ENCODE measurements at regions not wholly inside any gene's neighbourhood (a gene's known extent, or its start where the extent isn't known, plus 50 kb on each side); places are given as distances from the start of the nearest gene placed in this dataset.

DNA sequence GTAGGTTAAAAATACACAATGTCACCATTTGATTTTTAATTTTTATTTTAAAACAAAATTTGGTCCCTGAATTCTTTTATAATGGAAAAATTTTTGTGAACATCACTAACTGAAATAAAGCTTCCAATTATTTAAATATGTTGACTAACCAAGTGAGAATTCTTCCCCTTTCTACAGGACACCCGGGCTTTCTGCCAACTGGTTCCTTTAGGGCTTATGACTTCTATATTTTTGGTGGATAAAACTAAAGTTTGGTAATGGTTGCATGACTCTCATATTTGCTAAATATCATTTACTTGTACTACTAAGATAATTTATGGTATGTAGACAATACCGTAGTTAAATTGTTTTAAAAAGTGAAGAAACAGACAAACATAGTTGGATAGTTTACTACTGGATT lies 291.0 kb upstream of the DOK6 start:
- DNase-seq = no peak

DNA sequence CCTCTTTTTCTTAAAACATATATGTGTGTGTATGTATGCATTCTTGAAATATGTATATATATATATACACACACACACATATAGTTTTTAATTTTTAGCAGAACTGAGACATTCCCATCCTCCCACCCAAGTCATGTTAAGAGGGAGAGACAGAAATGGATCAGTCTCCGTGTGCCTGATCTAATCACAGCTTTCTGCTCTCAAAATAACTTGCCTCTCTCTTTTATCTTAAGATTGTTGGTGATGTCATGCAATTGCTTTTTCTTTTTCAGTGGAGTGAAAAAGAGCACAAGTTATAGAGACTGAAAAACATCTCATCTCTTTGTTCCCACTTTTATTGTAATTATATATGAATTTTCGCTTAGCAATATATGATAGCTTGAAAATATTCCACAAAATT lies 279.9 kb upstream of the DOK6 start:
- no peak for DNase-seq

DNA sequence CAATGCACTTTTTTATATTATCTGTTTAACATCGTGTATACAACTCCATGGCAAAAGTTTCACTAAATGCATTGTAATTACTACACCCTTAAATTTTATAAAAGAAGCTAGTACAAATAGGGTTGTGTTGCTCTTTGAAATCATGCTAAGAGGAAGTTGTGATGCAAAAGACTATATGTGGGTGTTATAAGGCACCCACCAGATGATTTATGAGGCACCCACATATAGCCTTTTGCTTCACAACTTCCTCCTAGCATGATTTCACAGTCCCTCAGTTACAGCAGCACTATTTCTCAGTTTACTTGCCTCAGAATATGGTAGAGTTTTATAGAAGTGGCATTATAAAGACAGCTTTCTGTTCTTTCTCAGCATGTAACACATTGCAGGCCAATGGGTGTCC lies 277.3 kb upstream of the DOK6 start:
- no peak for DNase-seq

- no peak for DNase-seq
Observed at GRCh38 chr18:69127873-69128500, 272.7 kb upstream of the DOK6 start.

- DNase-seq = no peak
Observed at GRCh38 chr18:69128566-69128965, 272.1 kb upstream of the DOK6 start.

DNA sequence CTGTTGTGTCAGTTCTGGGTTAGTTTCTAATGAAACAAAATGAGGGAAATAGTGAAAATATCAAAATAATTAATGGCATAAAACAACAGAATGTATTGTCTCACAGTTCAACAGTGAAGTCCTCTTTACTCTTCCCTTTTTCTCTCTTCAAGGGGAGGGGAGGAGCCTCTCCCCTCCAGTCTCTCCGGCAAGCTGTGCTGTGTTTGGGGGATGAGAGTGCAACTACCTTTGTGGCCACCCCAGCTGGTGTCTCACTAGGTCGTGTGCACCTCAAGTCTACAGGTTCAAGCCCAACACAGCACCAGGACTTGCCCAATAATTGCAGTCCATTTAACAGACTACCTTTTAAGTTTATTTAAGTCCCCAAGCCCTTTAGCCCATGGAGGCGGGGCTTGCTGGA lies 271.7 kb upstream of the DOK6 start:
- DNase-seq = no peak

DNA sequence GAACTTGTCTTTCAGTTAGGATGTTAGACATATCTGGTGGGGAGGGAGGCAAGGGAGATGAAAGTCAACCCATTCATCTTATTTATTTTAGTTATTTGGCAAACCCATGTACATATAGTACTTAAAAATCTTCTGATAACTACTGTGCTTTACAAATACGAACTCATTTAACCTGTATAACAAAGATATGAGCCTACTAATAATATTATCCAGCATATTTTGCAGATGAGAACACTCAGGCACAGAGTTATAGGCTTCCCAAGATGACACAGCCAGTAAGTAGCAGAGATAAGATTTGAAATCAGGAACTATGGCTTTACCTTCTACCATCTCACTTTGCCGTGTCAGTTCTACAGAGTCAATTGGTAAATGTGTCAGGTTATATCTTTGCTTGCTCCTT lies 262.6 kb upstream of the DOK6 start:
- no peak for DNase-seq

DNA sequence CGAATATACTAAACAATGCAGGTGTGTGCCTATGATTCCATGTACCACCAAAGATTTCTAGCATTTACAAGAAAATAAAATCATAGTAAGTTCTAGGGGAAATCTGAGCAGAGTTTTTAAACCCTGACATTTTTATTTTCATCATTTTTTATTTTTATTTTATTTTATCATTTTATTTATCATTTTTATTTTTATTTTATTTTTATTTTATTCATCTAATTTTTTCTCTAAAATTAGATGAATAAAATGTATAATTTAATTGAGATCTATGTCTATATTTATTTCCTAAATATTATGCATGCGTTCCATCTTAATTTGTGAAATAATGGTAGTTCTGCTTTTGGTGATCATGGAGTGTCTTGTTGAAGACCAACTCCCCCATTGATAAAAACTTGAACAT lies 257.6 kb upstream of the DOK6 start:
- DNase-seq = no peak

DNA sequence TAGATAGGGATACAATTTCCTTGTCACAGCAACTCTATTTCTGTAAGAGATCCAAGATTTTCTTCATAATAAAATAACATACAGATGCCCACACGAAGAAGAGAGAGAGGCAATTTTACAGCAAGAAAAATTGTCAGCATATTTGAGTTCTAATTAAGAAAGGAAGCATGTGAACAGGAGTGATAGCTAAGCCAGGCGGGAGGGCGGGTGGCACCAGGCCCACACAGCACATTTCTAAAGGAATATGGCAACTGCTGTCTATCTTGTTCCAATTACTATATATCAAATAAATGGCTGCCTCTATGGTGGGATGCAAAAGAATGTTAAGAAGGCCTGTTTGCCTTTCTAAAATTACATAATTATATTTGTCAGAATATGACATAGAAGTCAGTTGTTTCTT lies 248.3 kb upstream of the DOK6 start:
- no peak for DNase-seq

DNA sequence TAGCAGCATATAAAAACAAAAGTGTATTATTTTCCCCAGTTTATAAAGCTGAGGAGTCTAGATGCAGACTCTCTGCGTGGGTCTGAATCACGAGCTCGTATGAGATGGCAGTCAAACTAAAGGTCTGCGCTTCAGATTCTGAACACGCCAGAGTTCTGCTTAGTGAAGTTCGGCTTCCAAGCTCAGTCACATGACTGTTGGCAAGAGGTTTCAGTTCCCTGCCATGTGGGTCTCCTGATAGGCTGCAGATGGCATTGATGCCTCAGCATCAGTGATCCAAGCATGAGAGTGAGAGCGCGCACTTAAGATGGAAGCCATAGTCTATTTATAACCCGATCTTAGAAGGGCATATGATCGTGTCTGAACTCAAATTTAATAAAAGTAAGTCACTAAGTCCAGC lies 242.8 kb upstream of the DOK6 start:
- DNase-seq = no peak

GRCh38 chr18:69158944-69159343 lies 241.7 kb upstream of the DOK6 start:
- no peak for DNase-seq

GRCh38 chr18:69161383-69162028 lies 239.2 kb upstream of the DOK6 start:
- DNase-seq = peak; percentile 63

DNA sequence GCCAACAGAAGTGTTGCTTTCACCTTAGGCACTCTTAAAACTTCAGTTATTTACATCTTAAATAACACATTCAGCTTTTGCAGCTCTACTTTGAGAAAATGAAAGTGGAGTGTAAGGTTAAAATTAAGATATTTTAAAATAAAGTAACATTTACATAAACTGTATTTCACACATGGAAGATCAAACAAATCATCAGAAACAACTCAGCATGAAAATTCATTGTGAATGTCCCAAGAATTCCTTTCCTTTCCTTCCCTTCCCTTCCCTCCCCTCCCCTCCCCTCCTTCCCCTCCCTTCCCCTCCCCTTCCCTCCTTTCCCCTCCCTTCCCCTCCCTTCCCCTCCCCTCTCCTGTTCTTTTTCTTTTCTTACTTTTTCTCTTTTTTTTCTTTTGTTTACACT lies 238.0 kb upstream of the DOK6 start:
- DNase-seq = no peak

DNA sequence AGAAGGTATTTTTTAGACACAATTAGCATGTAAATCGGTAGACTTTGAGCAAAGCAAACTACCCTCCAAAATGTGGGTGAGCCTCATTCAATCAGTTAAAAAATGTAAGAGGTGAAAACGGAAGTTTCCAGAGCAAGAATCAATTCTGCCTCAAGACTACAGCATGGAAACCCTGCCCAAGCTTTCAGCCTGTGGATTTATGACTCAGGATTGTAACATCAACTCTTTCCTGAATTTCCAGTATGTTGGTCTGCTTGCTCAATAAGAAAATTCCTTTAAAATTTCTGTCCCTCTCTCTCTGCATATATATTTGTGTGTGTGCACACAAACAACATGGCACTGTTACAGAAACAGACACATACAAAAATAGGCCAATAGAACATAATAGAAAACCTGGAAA lies 228.6 kb upstream of the DOK6 start:
- no peak for DNase-seq

- no peak for DNase-seq
Observed at GRCh38 chr18:69175681-69176080, 225.0 kb upstream of the DOK6 start.

DNA sequence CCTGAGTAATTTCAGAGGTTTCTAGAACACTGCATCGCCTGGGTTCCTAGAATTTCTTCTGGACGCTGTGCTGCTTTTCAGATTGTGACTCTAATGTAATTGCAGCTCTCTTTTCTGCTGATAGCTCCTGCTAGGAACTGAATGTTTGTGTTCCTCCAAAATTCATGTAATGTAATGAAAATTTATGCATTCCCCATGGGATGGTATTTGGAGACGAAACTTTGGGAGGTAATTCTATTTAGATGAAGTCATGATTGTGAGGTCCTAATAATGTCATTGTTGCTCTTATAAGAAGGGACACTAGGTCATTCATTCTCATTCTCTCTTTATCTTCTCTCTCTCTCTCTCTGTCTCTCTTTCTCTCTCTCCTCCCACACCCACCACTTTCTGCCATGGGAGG lies 223.9 kb upstream of the DOK6 start:
- no peak for DNase-seq

GRCh38 chr18:69177702-69178101 lies 223.0 kb upstream of the DOK6 start:
- DNase-seq = no peak

DNA sequence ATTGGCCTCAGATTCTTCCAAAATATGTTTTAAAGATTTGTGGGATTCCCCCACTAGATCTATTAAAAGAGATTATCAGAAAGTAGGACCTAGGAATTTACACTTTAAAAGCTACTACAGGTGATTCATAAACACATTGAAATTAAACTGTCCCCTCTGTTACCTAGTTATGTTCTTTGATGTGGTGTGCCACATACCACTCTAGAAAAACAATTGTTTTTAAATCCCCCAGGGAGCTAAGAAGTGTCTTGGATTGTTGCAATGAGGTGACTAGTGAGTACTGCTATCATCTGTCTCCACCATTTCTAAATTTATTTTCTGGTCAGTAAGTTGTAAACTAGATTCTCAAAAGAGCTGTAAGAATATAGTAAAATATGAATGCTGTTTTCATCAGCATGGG lies 214.5 kb upstream of the DOK6 start:
- DNase-seq = no peak

DNA sequence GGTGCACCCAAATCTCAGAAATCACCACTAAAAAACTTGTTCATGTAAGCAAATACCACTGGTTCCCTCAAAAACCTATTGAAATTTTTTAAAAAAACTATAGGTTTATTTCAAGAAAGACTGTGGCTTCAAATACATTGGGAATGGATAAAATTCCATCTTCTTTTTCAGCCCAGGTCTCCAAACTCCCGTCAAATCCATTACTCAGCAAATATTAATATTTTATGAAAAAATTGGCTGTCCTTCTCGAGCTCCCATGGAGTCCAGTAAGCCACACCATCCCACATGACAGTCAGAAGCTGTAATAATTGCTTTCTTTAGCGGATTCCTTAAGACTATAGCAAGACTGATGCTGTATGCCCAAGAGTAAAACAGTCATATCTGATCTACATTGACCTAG lies 204.4 kb upstream of the DOK6 start:
- no peak for DNase-seq

DNA sequence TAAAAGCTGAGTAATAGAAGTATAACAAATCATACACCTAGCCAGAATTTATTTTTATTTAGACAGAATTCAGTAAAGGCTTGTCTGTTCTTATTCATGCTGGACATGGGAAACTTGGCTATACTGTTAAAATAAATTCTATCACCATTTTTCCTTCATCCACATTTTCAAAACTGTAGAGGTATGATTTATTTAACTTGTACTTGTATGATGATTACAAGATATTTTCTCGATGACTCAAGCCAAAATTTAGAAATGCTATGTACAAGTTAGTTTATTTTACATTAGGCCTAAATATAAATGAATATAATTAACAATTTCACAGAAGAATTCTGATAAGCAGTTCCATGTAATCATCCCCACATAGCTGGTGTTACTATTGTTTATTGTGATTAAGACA lies 194.8 kb upstream of the DOK6 start:
- no peak for DNase-seq

DNA sequence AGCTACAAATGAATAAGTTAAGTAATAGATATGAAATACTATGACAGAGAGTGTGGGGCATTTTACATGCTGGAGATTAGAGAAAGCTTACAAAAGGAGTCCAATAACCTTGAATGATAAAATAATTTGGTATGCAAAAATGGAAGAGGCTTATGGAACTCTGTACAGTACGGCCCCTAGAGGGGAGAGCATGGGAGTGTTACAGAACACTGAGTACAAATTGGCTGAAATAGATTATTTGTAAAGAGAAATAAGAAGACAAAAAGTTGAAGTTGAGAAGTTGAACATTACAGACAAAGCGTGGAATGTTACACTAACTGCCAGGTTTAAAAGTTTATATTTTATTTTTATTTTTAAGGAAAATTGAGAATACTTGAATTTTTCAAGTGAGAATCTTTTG lies 192.1 kb upstream of the DOK6 start:
- DNase-seq = no peak

DNA sequence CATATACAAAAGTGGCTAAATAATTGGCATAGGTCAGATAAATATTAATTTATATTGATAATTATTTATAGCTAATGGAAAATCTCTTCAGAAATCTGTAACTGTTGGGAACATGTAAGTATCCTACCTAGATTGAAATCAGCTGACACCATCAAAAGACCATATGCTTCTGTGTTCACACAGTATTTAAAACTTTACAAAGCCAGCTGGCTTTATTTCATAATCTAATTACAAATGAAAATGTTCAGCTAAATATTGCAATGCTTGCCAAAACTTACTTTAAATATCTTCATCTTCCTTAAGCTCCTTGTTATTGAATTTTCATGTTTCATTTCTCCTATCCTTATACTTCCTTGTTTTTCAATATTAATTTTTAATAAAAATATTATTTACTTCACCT lies 190.9 kb upstream of the DOK6 start:
- DNase-seq = no peak

GRCh38 chr18:69213842-69214241 lies 186.8 kb upstream of the DOK6 start:
- no peak for DNase-seq

DNA sequence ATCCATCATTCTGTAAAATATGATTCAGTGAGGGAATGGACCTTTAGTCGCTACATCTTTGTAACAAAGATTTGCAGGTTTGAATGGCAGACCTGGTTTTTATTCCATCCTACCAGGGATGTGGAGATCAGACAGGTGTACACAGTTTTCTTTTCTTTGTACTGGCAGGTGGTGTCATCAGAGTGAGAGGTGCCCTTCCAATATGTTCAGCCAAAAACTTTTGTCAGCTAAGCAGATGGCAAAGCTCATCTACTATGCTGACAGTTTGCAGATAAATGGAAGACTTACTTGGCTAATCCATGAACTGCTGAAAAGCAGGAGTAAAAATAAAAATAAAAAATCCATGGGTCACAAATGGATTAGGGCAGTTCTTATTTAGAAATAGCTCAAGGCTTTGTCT lies 185.5 kb upstream of the DOK6 start:
- DNase-seq = no peak

DNA sequence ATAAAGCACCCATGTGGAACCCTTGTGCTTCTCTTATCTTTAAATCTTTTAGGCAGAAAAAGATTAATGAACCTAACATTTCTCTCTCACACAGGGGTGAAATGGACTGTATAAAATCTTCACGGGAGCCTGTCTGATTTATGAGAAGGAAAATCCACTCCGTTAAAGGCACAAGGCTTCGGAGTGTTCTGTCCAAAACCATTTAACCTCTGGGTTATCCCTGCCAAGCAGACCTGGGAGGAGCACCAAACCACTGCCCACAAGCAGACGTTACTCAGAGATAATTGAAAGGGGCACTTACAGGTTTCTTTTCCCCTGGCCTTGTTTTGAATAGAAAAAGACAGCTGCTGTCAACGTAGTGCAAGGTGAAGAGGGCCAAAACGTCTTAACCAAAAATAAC lies 184.4 kb upstream of the DOK6 start:
- peak; percentile 52 for DNase-seq
